Ovary (tissue), 3 donors: ENCODE measurements at regions not wholly inside any gene's neighbourhood (a gene's known extent, or its start where the extent isn't known, plus 50 kb on each side); places are given as distances from the start of the nearest gene placed in this dataset.

Experiments used
- EP300 ChIP-seq: sonication (generic); formaldehyde crosslinking; IDR thresholded peaks from one replicate; pipeline ENCODE4 v1.6.1; 2017; ENCODE audit warnings: antibody characterized with exemption
- TF ChIP-seq, protein P1 (sequence below), 3 donors: fragments of 450-650 bp in 2 of 3; fragments of 200-600 bp in 1 of 3; IDR thresholded peaks; one replicate each; pipeline versions ENCODE4 v1.5.1 to v1.8.0; 2016 to 2022; ENCODE audit warnings: antibody characterized with exemption in 3 of 3, mild to moderate bottlenecking in 1 of 3
- donor health status: DM: no; HTN: no; CAD: no.

DNA sequence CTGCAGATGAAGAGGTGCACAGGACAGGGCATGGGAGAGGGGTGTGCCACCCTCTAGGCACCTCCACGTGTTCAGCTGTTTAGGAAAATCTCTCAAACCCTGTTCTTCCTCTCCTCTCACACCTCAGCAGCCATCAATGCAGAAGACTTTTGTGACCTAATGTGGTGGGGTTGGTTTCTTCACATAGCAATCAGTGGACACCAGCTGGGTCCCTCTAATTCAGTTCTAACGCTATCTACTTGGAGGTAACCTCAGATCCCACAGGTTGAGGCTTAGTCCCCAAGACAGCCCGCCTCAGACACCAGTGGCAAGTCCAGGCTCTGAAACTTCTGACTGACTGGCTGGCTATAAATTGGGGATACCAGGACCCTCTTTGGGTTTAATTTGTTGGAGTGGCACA lies 69.9 kb upstream of the ANKRD10 start:
- TF ChIP-seq, protein P1, sequence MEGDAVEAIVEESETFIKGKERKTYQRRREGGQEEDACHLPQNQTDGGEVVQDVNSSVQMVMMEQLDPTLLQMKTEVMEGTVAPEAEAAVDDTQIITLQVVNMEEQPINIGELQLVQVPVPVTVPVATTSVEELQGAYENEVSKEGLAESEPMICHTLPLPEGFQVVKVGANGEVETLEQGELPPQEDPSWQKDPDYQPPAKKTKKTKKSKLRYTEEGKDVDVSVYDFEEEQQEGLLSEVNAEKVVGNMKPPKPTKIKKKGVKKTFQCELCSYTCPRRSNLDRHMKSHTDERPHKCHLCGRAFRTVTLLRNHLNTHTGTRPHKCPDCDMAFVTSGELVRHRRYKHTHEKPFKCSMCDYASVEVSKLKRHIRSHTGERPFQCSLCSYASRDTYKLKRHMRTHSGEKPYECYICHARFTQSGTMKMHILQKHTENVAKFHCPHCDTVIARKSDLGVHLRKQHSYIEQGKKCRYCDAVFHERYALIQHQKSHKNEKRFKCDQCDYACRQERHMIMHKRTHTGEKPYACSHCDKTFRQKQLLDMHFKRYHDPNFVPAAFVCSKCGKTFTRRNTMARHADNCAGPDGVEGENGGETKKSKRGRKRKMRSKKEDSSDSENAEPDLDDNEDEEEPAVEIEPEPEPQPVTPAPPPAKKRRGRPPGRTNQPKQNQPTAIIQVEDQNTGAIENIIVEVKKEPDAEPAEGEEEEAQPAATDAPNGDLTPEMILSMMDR (IDR thresholded peaks at IDR 0.05) = no peak
- TF ChIP-seq EP300 = no peak
